ENCODE measurements at regions not wholly inside any gene's neighbourhood (a gene's known extent, or its start where the extent isn't known, plus 50 kb on each side); places are given as distances from the start of the nearest gene placed in this dataset.

DNA sequence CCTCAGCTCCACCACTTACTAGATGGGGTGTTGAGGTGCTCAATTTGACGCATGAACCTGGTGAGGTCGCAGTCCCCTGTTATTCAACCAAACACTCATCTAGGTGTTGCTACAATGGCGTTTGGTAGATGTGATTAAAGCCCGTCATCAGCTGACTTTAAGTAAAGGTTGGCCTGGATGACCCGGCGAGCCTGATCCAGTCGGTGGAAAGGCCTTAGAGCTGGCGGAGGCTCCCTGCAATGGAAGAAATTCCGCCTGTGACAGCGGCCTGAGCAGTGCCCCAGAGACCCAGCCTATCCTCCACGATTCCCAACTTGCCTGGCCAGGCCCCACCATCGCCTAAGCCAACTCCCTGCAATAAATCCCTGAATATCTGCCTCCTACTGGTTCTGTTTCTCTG, 171.4 kb downstream of the BMP7 start:
- in situ Hi-C loops (cut with HindIII; ENCODE audit: low pct_unique_long_range_greater_than_20kb, low sequenced_read_pairs) (no loop called here), intact Hi-C loops (cut with micrococcal nuclease; ENCODE audit: unreplicated experiment) (no loop called here)
- DNase-seq (ENCODE audit: low read depth, low spot score) (no peak), ATAC-seq (no peak)
- H3K4me3 ChIP-seq (ENCODE audit: low read depth in 2 of 2, low read length in 2 of 2), result no peak overlapping the region
- no peak overlapping the region for H3K27ac ChIP-seq (ENCODE audit: low read length)
- no peaks in the 10 kb centered on the region; the same call in 1 of the 2 replicates for H3K4me1 ChIP-seq (ENCODE audit: control insufficient read depth, insufficient read depth, low read length)
- BruUV-seq (replicated peaks), result no TSS peak
- no peaks in the 10 kb centered on the region for H3K27me3 ChIP-seq (ENCODE audit: control insufficient read depth, insufficient read depth, low read length)
- H3K9me3 ChIP-seq (ENCODE audit: control insufficient read depth, insufficient read depth, low read depth, low read length), result no peaks in the 10 kb centered on the region
- no peak for TF ChIP-seq SIN3A (IDR thresholded peaks at IDR 0.05; ENCODE audit: borderline replicate concordance, insufficient read depth, low read depth, low read length)
- H3K36me3 ChIP-seq (ENCODE audit: control insufficient read depth, insufficient read depth, low read length), result no peaks in the 10 kb centered on the region
- ChIA-PET CTCF (interaction anchor here (0.7 kb wide), 1 partner anchor 9 kb away, joined by 3 read pairs; no protein-coding TSS in a partner anchor), POLR2A (no interaction called here)

DNA sequence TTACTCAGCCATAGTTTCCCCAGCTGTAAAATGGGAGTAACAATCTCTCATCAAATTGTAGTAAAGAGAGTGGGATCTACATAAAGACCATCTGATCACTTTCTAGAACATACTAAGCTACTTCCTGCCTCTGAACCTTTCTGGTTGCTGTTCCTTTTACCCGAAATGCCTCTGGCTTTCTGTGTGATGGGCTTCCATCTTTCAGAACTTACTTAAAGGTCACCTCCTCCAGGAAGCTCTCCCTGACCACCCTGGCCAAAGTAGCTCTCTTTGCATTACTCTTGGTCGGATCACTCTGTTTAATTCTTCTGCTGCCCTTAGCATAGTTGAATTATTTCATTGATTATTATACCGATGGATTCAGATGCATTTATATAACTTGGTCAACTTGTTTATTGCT, 171.0 kb downstream of the BMP7 start:
- ATAC-seq, result no peak
- no TSS peak for BruUV-seq (replicated peaks)

More for the DNA sequence above, 171.0 kb downstream of the BMP7 start:
- no peak overlapping the region for H3K4me3 ChIP-seq (ENCODE audit: low read depth in 2 of 2, low read length in 2 of 2)
- no peaks in the 10 kb centered on the region for H3K36me3 ChIP-seq (ENCODE audit: control insufficient read depth, insufficient read depth, low read length)
- TF ChIP-seq REST (IDR thresholded peaks at IDR 0.05; ENCODE audit: insufficient read depth in 1 of 2, low read depth in 2 of 2, low read length in 1 of 2), result no peak
- TF ChIP-seq SIN3A (IDR thresholded peaks at IDR 0.05; ENCODE audit: borderline replicate concordance, insufficient read depth, low read depth, low read length), result no peak
- no peak for TF ChIP-seq TCF7L2 (IDR thresholded peaks at IDR 0.05; ENCODE audit: low read depth, low read length)
- TF ChIP-seq, protein P1, sequence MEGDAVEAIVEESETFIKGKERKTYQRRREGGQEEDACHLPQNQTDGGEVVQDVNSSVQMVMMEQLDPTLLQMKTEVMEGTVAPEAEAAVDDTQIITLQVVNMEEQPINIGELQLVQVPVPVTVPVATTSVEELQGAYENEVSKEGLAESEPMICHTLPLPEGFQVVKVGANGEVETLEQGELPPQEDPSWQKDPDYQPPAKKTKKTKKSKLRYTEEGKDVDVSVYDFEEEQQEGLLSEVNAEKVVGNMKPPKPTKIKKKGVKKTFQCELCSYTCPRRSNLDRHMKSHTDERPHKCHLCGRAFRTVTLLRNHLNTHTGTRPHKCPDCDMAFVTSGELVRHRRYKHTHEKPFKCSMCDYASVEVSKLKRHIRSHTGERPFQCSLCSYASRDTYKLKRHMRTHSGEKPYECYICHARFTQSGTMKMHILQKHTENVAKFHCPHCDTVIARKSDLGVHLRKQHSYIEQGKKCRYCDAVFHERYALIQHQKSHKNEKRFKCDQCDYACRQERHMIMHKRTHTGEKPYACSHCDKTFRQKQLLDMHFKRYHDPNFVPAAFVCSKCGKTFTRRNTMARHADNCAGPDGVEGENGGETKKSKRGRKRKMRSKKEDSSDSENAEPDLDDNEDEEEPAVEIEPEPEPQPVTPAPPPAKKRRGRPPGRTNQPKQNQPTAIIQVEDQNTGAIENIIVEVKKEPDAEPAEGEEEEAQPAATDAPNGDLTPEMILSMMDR (IDR thresholded peaks at IDR 0.05), result no peak
- no peak for TF ChIP-seq POLR2AphosphoS5 (IDR thresholded peaks at IDR 0.05; ENCODE audit: low read depth, low read length)
- H3K4me1 ChIP-seq (ENCODE audit: control insufficient read depth, insufficient read depth, low read length), result no peaks in the 10 kb centered on the region; the same call in 1 of the 2 replicates
- ChIA-PET POLR2A (no interaction called here), CTCF (interaction anchor here (0.6 to 0.7 kb wide), 2 partner anchors 9 to 187 kb away, joined by 3 read pairs; no protein-coding TSS in a partner anchor)
- H3K9me3 ChIP-seq (ENCODE audit: control insufficient read depth, insufficient read depth, low read depth, low read length), result no peaks in the 10 kb centered on the region
- in situ Hi-C loops (cut with HindIII; ENCODE audit: low pct_unique_long_range_greater_than_20kb, low sequenced_read_pairs) (no loop called here), intact Hi-C loops (cut with micrococcal nuclease; ENCODE audit: unreplicated experiment) (no loop called here)
- H3K27me3 ChIP-seq (ENCODE audit: control insufficient read depth, insufficient read depth, low read length), result no peaks in the 10 kb centered on the region
- H3K27ac ChIP-seq (ENCODE audit: low read length), result no peak overlapping the region
- DNase-seq (ENCODE audit: low read depth, low spot score), result no peak
